GM12878 (cell line): ENCODE measurements at regions not wholly inside any gene's neighbourhood (a gene's known extent, or its start where the extent isn't known, plus 50 kb on each side); places are given as distances from the start of the nearest gene placed in this dataset.

Source experiments
- ATAC-seq: fragments of 200-7000 bp; cut with Tn5 transposase; 3 replicates; pipeline ENCODE4 v1.9.1; 2020; ENCODE audit warnings: mild to moderate bottlenecking, moderate library complexity
- BruUV-seq: library from RNA; stranded (reverse); fragments of 400-500 nt; replicated peaks from 2 replicates; lab custom pipeline; 2021; lab: Mats Ljungman, UMichigan
- CTCF ChIA-PET: fragments of 300-600 bp; sonication (Branson Sonifier 250); formaldehyde crosslinking; extraction: SDS; loops from one replicate; lab custom pipeline; 2021; ENCODE audit warnings: inconsistent platforms; lab: Yijun Ruan, JAX
- POLR2A ChIA-PET: fragments of 350-600 bp; formaldehyde crosslinking; extraction: SDS; loops from one replicate; lab custom pipeline; 2021; ENCODE audit warnings: inconsistent platforms; lab: Charles Lee
- RAD21 ChIA-PET: fragments of 300-600 bp; sonication (Branson Sonifier 250); formaldehyde crosslinking; loops from one replicate; lab custom pipeline; 2023; ENCODE audit warnings: antibody characterized with exemption; ENCODE audit not compliant: unreplicated experiment; lab: Charles Lee
- SMC1A ChIA-PET: fragments of 300-600 bp; sonication (Branson Sonifier 250); formaldehyde crosslinking; loops from one replicate; lab custom pipeline; 2023; ENCODE audit not compliant: unreplicated experiment, uncharacterized antibody; lab: Charles Lee
- DNase-seq: peaks from one replicate; pipeline ENCODE4 v3.0.0-alpha.2; 2011; ENCODE audit warnings: low read depth, low spot score
- FAIRE-seq: peaks from 3 replicates; lab custom pipeline; 2011; peaks lifted over from hg19 to GRCh38; lab: Jason Lieb, UNC
- H2AFZ ChIP-seq: 2 replicates; pipeline ENCODE4 v1.6.0; 2011; ENCODE audit warnings: low read depth, low read length, control low read depth; ENCODE audit not compliant: control insufficient read depth
- H3K27ac ChIP-seq: 2 replicates; pipeline ENCODE4 v1.5.1; 2011; ENCODE audit warnings: control low read depth; ENCODE audit not compliant: control insufficient read depth, insufficient read depth
- H3K27me3 ChIP-seq, 2 experiments: replicated peaks in 1 of 2; 2 replicates each; pipeline versions ENCODE4 v1.6.0 to v1.6.1; 2011; ENCODE audit warnings: low read length in 1 of 2; ENCODE audit not compliant: control insufficient read depth in 2 of 2, insufficient read depth in 2 of 2
- H3K36me3 ChIP-seq, 2 experiments: 2 replicates each; pipeline ENCODE4 v1.5.1; 2011; ENCODE audit warnings: low read length in 1 of 2; ENCODE audit not compliant: control insufficient read depth in 2 of 2, insufficient read depth in 2 of 2
- H3K4me1 ChIP-seq: 2 replicates; pipeline ENCODE4 v1.6.1; 2011; ENCODE audit warnings: mild to moderate bottlenecking, low read length, moderate library complexity, mixed read lengths; ENCODE audit not compliant: control insufficient read depth, insufficient read depth
- H3K4me2 ChIP-seq: 2 replicates; pipeline ENCODE4 v1.6.0; 2011; ENCODE audit warnings: control low read depth; ENCODE audit not compliant: control insufficient read depth, insufficient read depth
- H3K4me3 ChIP-seq: fragments of 200-600 bp; sonication (generic); 2 replicates; pipeline ENCODE4 v1.5.1; 2016
- H3K79me2 ChIP-seq: 2 replicates; pipeline ENCODE4 v1.6.0; 2011; ENCODE audit warnings: low read length; ENCODE audit not compliant: control insufficient read depth, insufficient read depth
- H3K9ac ChIP-seq: 2 replicates; pipeline ENCODE4 v1.8.0; 2011; ENCODE audit warnings: low read length, control low read depth, mixed read lengths; ENCODE audit not compliant: control insufficient read depth, insufficient read depth
- H3K9me3 ChIP-seq: replicated peaks from 3 replicates; pipeline ENCODE4 v1.5.1; 2011; ENCODE audit warnings: mild to moderate bottlenecking, low read length; ENCODE audit not compliant: control insufficient read depth, insufficient read depth
- H4K20me1 ChIP-seq: 2 replicates; pipeline ENCODE4 v1.6.0; 2011; ENCODE audit not compliant: control insufficient read depth, insufficient read depth
- E2F8 ChIP-seq: fragments of 450-650 bp; IDR thresholded peaks from 2 replicates; pipeline ENCODE4 v1.6.1; 2018; ENCODE audit warnings: mild to moderate bottlenecking, low read depth, moderate library complexity; ENCODE audit not compliant: partially characterized antibody
- KDM1A ChIP-seq: fragments of 200-600 bp; sonication (generic); IDR thresholded peaks from 2 replicates; pipeline ENCODE4 v1.6.1; 2016; ENCODE audit warnings: borderline replicate concordance
- MEF2B ChIP-seq: fragments of 450-650 bp; IDR thresholded peaks from 2 replicates; pipeline ENCODE4 v1.6.1; 2018; ENCODE audit warnings: mild to moderate bottlenecking, moderate library complexity; ENCODE audit not compliant: partially characterized antibody, poor library complexity, severe bottlenecking
- MLLT1 ChIP-seq: fragments of 450-650 bp; IDR thresholded peaks from 2 replicates; pipeline ENCODE4 v1.6.1; 2016; ENCODE audit warnings: mild to moderate bottlenecking
- NBN ChIP-seq: fragments of 450-650 bp; IDR thresholded peaks from 2 replicates; pipeline ENCODE4 v1.6.1; 2016
- PKNOX1 ChIP-seq: fragments of 450-650 bp; IDR thresholded peaks from 2 replicates; pipeline ENCODE4 v1.6.1; 2016; ENCODE audit warnings: mild to moderate bottlenecking
- SREBF2 ChIP-seq: IDR thresholded peaks from 2 replicates; pipeline ENCODE4 v1.6.1; 2012; ENCODE audit warnings: mild to moderate bottlenecking, low read length
- ZBTB11 ChIP-seq: fragments of 450-650 bp; formaldehyde crosslinking; IDR thresholded peaks from 2 replicates; pipeline ENCODE4 v1.5.0; 2022; ENCODE audit warnings: mild to moderate bottlenecking, missing genetic modification characterization
- WGBS: methylation state at CpG from one replicate; pipeline ENCODE4 v1.1.6; 2016; ENCODE audit warnings: low lambda C conversion rate; ENCODE audit not compliant: insufficient replicate concordance, insufficient coverage; ENCODE audit errors: missing lambda C conversion rate; 5-methylcytosine and 5-hydroxymethylcytosine counted together
- in situ Hi-C: fragments of 300-500 bp; cut with MboI; formaldehyde crosslinking; loops from 9 replicates; pipeline ENCODE4 v1.14.3; 2018; ENCODE audit warnings: mixed read lengths
- intact Hi-C: fragments of 100-400 bp; cut with micrococcal nuclease; formaldehyde crosslinking; loops from one replicate; pipeline ENCODE4 v1.14.2; 2022; ENCODE audit not compliant: unreplicated experiment

- in situ Hi-C loops, result no loop called here
- ChIA-PET SMC1A (interaction anchor here (0.6 kb wide), 1 partner anchor 8 kb away, joined by 3 read pairs; no protein-coding TSS in a partner anchor), RAD21 (no interaction called here)
- H3K4me2 ChIP-seq, result no peak overlapping the region
- no peaks in the 10 kb centered on the region for H3K9me3 ChIP-seq
- H3K27me3 ChIP-seq, result no peaks in the 10 kb centered on the region
- H3K36me3 ChIP-seq, result no peaks in the 10 kb centered on the region
- no peaks in the 10 kb centered on the region for H3K79me2 ChIP-seq
- no peaks in the 10 kb centered on the region for H4K20me1 ChIP-seq
- ATAC-seq, result peak; percentile 54
- TF ChIP-seq NBN (no peak), MEF2B (peak; percentile 15), E2F8 (no peak)
- TF ChIP-seq, all 136 proteins: peak for 1
- no peaks in the 10 kb centered on the region for H3K4me1 ChIP-seq
- no TSS peak for BruUV-seq
- intact Hi-C loops, result no loop called here
- no peak overlapping the region for H3K27ac ChIP-seq
- ChIA-PET POLR2A (no interaction called here), CTCF (no interaction called here)
- 1% methylated on average over 5 of the region's 5 CpGs for WGBS
- no peak overlapping the region for H3K9ac ChIP-seq
- no peak overlapping the region for H3K4me3 ChIP-seq
- DNase-seq (peak; percentile 4), FAIRE-seq (no peak)
- no peak overlapping the region for H2AFZ ChIP-seq
Observed at GRCh38 chr4:108556588-108557200, 63.7 kb upstream of the RPL34 start.

GRCh38 chr4:108556166-108556565 lies 64.2 kb upstream of the RPL34 start:
- Histone ChIP-seq H3K9ac (no peak overlapping the region), H3K36me3 (no peaks in the 10 kb centered on the region), H3K4me2 (no peak overlapping the region), H3K27me3 (no peaks in the 10 kb centered on the region), H3K9me3 (no peaks in the 10 kb centered on the region), H3K4me3 (no peak overlapping the region), H4K20me1 (no peaks in the 10 kb centered on the region), H3K27ac (no peak overlapping the region), H2AFZ (no peak overlapping the region), H3K79me2 (no peaks in the 10 kb centered on the region), H3K4me1 (no peaks in the 10 kb centered on the region)
- ATAC-seq (no peak), FAIRE-seq (no peak), DNase-seq (no peak)
- intact Hi-C loops (no loop called here), in situ Hi-C loops (no loop called here)
- 36% methylated on average over 5 of the region's 5 CpGs for WGBS
- ChIA-PET SMC1A (no interaction called here), POLR2A (no interaction called here), CTCF (no interaction called here), RAD21 (no interaction called here)
- no TSS peak for BruUV-seq
- TF ChIP-seq ZBTB11 (no peak), MLLT1 (no peak), PKNOX1 (no peak), SREBF2 (no peak), KDM1A (no peak)
